GM23338 (cell line): ENCODE measurements at regions not wholly inside any gene's neighbourhood (a gene's known extent, or its start where the extent isn't known, plus 50 kb on each side); places are given as distances from the start of the nearest gene placed in this dataset.

Source experiments
- ATAC-seq: fragments of 200-7000 bp; cut with Tn5 transposase; 3 replicates; pipeline ENCODE4 v1.9.1; 2020
- DNase-seq: peaks from one replicate; pipeline ENCODE4 v3.0.0-alpha.2; 2015; ENCODE audit warnings: low spot score
- H2AFZ ChIP-seq: fragments of 200-600 bp; sonication (generic); 2 replicates; pipeline ENCODE4 v1.8.0; 2016; ENCODE audit warnings: antibody characterized with exemption, mild to moderate bottlenecking, moderate library complexity
- H3F3A ChIP-seq: fragments of 200-600 bp; sonication (generic); replicated peaks from 2 replicates; pipeline ENCODE4 v1.8.0; 2017; ENCODE audit warnings: antibody characterized with exemption, mixed run types, low read depth
- H3K27ac ChIP-seq: fragments of 200-600 bp; sonication (generic); 2 replicates; pipeline ENCODE4 v1.6.1; 2016; ENCODE audit warnings: low read depth
- H3K27me3 ChIP-seq: fragments of 200-600 bp; sonication (generic); 2 replicates; pipeline ENCODE4 v1.8.0; 2016; ENCODE audit warnings: mild to moderate bottlenecking, mixed run types, moderate library complexity; ENCODE audit not compliant: insufficient read depth
- H3K36me3 ChIP-seq: fragments of 200-600 bp; sonication (generic); 2 replicates; pipeline ENCODE4 v1.8.0; 2016; ENCODE audit warnings: mild to moderate bottlenecking; ENCODE audit not compliant: insufficient read depth
- H3K4me1 ChIP-seq: fragments of 200-600 bp; sonication (generic); 2 replicates; pipeline ENCODE4 v1.8.0; 2016; ENCODE audit warnings: mild to moderate bottlenecking, moderate library complexity; ENCODE audit not compliant: insufficient read depth
- H3K4me2 ChIP-seq: fragments of 200-600 bp; sonication (generic); 2 replicates; pipeline ENCODE4 v1.7.1; 2017; ENCODE audit warnings: mixed run types
- H3K4me3 ChIP-seq: fragments of 200-600 bp; sonication (generic); 2 replicates; pipeline ENCODE4 v1.6.1; 2016; ENCODE audit warnings: mixed run types
- H3K79me2 ChIP-seq: fragments of 200-600 bp; sonication (generic); replicated peaks from 2 replicates; pipeline ENCODE4 v1.8.0; 2017; ENCODE audit warnings: mild to moderate bottlenecking; ENCODE audit not compliant: insufficient read depth
- H3K9me2 ChIP-seq: fragments of 200-600 bp; sonication (generic); 2 replicates; pipeline ENCODE4 v1.8.0; 2017; ENCODE audit not compliant: insufficient read depth
- H4K20me1 ChIP-seq: fragments of 200-600 bp; sonication (generic); replicated peaks from 2 replicates; pipeline ENCODE4 v1.8.0; 2017; ENCODE audit warnings: mild to moderate bottlenecking; ENCODE audit not compliant: insufficient read depth
- H3K27ac Mint-ChIP-seq: 2 replicates; pipeline ENCODE4 v1.8.0; 2020; ENCODE audit warnings: inconsistent platforms, mild to moderate bottlenecking, moderate library complexity, mixed read lengths
- H3K27me3 Mint-ChIP-seq: 3 replicates; pipeline ENCODE4 v1.8.0; 2022; ENCODE audit warnings: low read depth, mild to moderate bottlenecking, moderate library complexity, mixed read lengths, inconsistent platforms; ENCODE audit not compliant: insufficient read depth, poor library complexity
- H3K36me3 Mint-ChIP-seq: 3 replicates; pipeline ENCODE4 v1.8.0; 2021; ENCODE audit warnings: low read depth, mild to moderate bottlenecking, inconsistent platforms, moderate library complexity, mixed read lengths
- H3K4me1 Mint-ChIP-seq: 3 replicates; pipeline ENCODE4 v1.8.0; 2020; ENCODE audit warnings: mild to moderate bottlenecking, inconsistent platforms, mixed read lengths
- H3K4me3 Mint-ChIP-seq: 3 replicates; pipeline ENCODE4 v1.8.0; 2021; ENCODE audit warnings: moderate library complexity, mild to moderate bottlenecking, inconsistent platforms, mixed read lengths
- H3K9me3 Mint-ChIP-seq: 3 replicates; pipeline ENCODE4 v1.8.0; 2020; ENCODE audit warnings: moderate library complexity, mild to moderate bottlenecking, inconsistent platforms, mixed read lengths
- CREB1 ChIP-seq: fragments of 250-450 bp; sonication (Bioruptor Pico); IDR thresholded peaks from 2 replicates; pipeline ENCODE4 v1.5.0; 2020; ENCODE audit warnings: low read depth, mild to moderate bottlenecking, moderate library complexity
- EZH2 ChIP-seq: fragments of 200-600 bp; sonication (generic); IDR thresholded peaks from one replicate; pipeline ENCODE4 v1.8.0; 2017; ENCODE audit warnings: antibody characterized with exemption, mild to moderate bottlenecking, low read depth; ENCODE audit not compliant: unreplicated experiment
- EZH2phosphoT487 ChIP-seq: fragments of 200-600 bp; sonication (generic); IDR thresholded peaks from one replicate; pipeline ENCODE4 v1.8.1; 2018; ENCODE audit warnings: antibody characterized with exemption; ENCODE audit not compliant: unreplicated experiment
- JUNB ChIP-seq: IDR thresholded peaks from one replicate; pipeline ENCODE4 v1.6.1; 2016; ENCODE audit warnings: antibody characterized with exemption; ENCODE audit not compliant: unreplicated experiment
- NANOG ChIP-seq: IDR thresholded peaks from 2 replicates; pipeline ENCODE4 v1.6.1; 2016; ENCODE audit warnings: antibody characterized with exemption, borderline replicate concordance
- POLR2AphosphoS5 ChIP-seq: IDR thresholded peaks from 2 replicates; pipeline ENCODE4 v1.6.1; 2016; ENCODE audit warnings: antibody characterized with exemption, low read depth
- STAT1 ChIP-seq: IDR thresholded peaks from one replicate; pipeline ENCODE4 v1.6.1; 2016; ENCODE audit warnings: antibody characterized with exemption; ENCODE audit not compliant: unreplicated experiment
- ZNF114 ChIP-seq: fragments of 250-450 bp; sonication (Bioruptor Pico); IDR thresholded peaks from 2 replicates; pipeline ENCODE4 v1.5.0; 2020; ENCODE audit warnings: mild to moderate bottlenecking, moderate library complexity
- ZNF331 ChIP-seq: fragments of 250-450 bp; sonication (Bioruptor Pico); IDR thresholded peaks from 2 replicates; pipeline ENCODE4 v1.5.0; 2020; ENCODE audit warnings: low read depth, mild to moderate bottlenecking, moderate library complexity
- TF ChIP-seq, protein P1 (sequence below): fragments of 250-450 bp; sonication (Bioruptor Pico); IDR thresholded peaks from 2 replicates; pipeline ENCODE4 v1.5.0; 2020; ENCODE audit warnings: mild to moderate bottlenecking, moderate library complexity
- TF ChIP-seq, protein P2 (sequence below): IDR thresholded peaks from 2 replicates; pipeline ENCODE4 v1.6.1; 2016; ENCODE audit warnings: antibody characterized with exemption
- TF ChIP-seq, protein P3 (sequence below): IDR thresholded peaks from one replicate; pipeline ENCODE4 v1.6.1; 2018; ENCODE audit warnings: antibody characterized with exemption; ENCODE audit not compliant: unreplicated experiment
- TF ChIP-seq, protein P4 (sequence below), 2 experiments: fragments of 200-600 bp in 1 of 2; sonication (generic) in 1 of 2; conservative IDR thresholded peaks; 2 replicates each; pipeline versions ENCODE4 v1.5.1 to v1.6.1; 2016 to 2017; ENCODE audit warnings: antibody characterized with exemption in 2 of 2, low read depth in 2 of 2, mild to moderate bottlenecking in 2 of 2, moderate library complexity in 1 of 2

DNA sequence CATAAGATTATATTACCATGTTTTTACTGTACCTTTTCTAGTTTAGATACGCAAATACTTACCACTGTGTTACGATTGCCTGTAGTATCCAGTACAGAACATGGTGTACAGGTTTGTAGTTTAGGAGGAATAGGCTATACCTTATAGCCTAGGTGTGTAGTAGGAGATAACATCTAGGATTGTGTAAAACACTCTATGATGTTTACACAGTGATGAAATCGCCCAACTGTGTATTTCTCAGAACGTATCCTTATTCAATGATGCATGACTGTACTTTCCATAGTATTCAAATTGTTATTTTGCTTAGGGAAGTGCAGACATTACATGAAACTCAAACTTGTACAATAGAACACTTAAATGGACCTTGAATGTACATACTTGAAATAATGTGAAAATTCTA lies 188.1 kb upstream of the PDGFD start:
- DNase-seq (no peak), ATAC-seq (no peak)
- H3K36me3 ChIP-seq: no peaks in the 10 kb centered on the region
- Mint-ChIP-seq H3K9me3 (peaks cover 10% of the 10 kb centered on the region; the same call in 2 of the 3 replicates), H3K4me1 (no peaks in the 10 kb centered on the region), H3K27ac (no peak overlapping the region), H3K36me3 (peaks cover 10% of the 10 kb centered on the region; the same call in 2 of the 3 replicates), H3K4me3 (no peak overlapping the region), H3K27me3 (no peaks in the 10 kb centered on the region)
- TF ChIP-seq, protein P1, sequence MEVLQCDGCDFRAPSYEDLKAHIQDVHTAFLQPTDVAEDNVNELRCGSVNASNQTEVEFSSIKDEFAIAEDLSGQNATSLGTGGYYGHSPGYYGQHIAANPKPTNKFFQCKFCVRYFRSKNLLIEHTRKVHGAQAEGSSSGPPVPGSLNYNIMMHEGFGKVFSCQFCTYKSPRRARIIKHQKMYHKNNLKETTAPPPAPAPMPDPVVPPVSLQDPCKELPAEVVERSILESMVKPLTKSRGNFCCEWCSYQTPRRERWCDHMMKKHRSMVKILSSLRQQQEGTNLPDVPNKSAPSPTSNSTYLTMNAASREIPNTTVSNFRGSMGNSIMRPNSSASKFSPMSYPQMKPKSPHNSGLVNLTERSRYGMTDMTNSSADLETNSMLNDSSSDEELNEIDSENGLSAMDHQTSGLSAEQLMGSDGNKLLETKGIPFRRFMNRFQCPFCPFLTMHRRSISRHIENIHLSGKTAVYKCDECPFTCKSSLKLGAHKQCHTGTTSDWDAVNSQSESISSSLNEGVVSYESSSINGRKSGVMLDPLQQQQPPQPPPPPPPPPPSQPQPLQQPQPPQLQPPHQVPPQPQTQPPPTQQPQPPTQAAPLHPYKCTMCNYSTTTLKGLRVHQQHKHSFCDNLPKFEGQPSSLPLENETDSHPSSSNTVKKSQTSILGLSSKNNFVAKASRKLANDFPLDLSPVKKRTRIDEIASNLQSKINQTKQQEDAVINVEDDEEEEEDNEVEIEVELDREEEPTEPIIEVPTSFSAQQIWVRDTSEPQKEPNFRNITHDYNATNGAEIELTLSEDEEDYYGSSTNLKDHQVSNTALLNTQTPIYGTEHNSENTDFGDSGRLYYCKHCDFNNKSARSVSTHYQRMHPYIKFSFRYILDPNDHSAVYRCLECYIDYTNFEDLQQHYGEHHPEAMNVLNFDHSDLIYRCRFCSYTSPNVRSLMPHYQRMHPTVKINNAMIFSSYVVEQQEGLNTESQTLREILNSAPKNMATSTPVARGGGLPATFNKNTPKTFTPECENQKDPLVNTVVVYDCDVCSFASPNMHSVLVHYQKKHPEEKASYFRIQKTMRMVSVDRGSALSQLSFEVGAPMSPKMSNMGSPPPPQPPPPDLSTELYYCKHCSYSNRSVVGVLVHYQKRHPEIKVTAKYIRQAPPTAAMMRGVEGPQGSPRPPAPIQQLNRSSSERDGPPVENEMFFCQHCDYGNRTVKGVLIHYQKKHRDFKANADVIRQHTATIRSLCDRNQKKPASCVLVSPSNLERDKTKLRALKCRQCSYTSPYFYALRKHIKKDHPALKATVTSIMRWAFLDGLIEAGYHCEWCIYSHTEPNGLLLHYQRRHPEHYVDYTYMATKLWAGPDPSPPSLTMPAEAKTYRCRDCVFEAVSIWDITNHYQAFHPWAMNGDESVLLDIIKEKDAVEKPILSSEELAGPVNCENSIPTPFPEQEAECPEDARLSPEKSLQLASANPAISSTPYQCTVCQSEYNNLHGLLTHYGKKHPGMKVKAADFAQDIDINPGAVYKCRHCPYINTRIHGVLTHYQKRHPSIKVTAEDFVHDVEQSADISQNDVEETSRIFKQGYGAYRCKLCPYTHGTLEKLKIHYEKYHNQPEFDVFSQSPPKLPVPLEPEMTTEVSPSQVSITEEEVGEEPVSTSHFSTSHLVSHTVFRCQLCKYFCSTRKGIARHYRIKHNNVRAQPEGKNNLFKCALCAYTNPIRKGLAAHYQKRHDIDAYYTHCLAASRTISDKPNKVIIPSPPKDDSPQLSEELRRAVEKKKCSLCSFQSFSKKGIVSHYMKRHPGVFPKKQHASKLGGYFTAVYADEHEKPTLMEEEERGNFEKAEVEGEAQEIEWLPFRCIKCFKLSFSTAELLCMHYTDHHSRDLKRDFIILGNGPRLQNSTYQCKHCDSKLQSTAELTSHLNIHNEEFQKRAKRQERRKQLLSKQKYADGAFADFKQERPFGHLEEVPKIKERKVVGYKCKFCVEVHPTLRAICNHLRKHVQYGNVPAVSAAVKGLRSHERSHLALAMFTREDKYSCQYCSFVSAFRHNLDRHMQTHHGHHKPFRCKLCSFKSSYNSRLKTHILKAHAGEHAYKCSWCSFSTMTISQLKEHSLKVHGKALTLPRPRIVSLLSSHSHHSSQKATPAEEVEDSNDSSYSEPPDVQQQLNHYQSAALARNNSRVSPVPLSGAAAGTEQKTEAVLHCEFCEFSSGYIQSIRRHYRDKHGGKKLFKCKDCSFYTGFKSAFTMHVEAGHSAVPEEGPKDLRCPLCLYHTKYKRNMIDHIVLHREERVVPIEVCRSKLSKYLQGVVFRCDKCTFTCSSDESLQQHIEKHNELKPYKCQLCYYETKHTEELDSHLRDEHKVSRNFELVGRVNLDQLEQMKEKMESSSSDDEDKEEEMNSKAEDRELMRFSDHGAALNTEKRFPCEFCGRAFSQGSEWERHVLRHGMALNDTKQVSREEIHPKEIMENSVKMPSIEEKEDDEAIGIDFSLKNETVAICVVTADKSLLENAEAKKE (CRISPR knock-in tag): no peak
- TF ChIP-seq STAT1 (no peak), EZH2phosphoT487 (no peak), CREB1 (CRISPR knock-in tag) (no peak), EZH2 (no peak), JUNB (no peak), ZNF114 (CRISPR knock-in tag) (no peak), ZNF331 (CRISPR knock-in tag) (no peak), POLR2AphosphoS5 (no peak), NANOG (no peak)
- TF ChIP-seq, protein P2, sequence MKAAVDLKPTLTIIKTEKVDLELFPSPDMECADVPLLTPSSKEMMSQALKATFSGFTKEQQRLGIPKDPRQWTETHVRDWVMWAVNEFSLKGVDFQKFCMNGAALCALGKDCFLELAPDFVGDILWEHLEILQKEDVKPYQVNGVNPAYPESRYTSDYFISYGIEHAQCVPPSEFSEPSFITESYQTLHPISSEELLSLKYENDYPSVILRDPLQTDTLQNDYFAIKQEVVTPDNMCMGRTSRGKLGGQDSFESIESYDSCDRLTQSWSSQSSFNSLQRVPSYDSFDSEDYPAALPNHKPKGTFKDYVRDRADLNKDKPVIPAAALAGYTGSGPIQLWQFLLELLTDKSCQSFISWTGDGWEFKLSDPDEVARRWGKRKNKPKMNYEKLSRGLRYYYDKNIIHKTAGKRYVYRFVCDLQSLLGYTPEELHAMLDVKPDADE: no peak
- TF ChIP-seq, protein P3, sequence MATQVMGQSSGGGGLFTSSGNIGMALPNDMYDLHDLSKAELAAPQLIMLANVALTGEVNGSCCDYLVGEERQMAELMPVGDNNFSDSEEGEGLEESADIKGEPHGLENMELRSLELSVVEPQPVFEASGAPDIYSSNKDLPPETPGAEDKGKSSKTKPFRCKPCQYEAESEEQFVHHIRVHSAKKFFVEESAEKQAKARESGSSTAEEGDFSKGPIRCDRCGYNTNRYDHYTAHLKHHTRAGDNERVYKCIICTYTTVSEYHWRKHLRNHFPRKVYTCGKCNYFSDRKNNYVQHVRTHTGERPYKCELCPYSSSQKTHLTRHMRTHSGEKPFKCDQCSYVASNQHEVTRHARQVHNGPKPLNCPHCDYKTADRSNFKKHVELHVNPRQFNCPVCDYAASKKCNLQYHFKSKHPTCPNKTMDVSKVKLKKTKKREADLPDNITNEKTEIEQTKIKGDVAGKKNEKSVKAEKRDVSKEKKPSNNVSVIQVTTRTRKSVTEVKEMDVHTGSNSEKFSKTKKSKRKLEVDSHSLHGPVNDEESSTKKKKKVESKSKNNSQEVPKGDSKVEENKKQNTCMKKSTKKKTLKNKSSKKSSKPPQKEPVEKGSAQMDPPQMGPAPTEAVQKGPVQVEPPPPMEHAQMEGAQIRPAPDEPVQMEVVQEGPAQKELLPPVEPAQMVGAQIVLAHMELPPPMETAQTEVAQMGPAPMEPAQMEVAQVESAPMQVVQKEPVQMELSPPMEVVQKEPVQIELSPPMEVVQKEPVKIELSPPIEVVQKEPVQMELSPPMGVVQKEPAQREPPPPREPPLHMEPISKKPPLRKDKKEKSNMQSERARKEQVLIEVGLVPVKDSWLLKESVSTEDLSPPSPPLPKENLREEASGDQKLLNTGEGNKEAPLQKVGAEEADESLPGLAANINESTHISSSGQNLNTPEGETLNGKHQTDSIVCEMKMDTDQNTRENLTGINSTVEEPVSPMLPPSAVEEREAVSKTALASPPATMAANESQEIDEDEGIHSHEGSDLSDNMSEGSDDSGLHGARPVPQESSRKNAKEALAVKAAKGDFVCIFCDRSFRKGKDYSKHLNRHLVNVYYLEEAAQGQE: no peak
- TF ChIP-seq, protein P4, sequence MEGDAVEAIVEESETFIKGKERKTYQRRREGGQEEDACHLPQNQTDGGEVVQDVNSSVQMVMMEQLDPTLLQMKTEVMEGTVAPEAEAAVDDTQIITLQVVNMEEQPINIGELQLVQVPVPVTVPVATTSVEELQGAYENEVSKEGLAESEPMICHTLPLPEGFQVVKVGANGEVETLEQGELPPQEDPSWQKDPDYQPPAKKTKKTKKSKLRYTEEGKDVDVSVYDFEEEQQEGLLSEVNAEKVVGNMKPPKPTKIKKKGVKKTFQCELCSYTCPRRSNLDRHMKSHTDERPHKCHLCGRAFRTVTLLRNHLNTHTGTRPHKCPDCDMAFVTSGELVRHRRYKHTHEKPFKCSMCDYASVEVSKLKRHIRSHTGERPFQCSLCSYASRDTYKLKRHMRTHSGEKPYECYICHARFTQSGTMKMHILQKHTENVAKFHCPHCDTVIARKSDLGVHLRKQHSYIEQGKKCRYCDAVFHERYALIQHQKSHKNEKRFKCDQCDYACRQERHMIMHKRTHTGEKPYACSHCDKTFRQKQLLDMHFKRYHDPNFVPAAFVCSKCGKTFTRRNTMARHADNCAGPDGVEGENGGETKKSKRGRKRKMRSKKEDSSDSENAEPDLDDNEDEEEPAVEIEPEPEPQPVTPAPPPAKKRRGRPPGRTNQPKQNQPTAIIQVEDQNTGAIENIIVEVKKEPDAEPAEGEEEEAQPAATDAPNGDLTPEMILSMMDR (conservative IDR thresholded peaks at IDR 0.05; ENCODE audit: low read depth in 2 of 2): no peak
- H3K4me3 ChIP-seq: no peak overlapping the region
- H3K27me3 ChIP-seq: no peaks in the 10 kb centered on the region
- no peaks in the 10 kb centered on the region for H3K9me2 ChIP-seq
- H3K27ac ChIP-seq: no peak overlapping the region
- H3K4me1 ChIP-seq: no peaks in the 10 kb centered on the region
- no peak overlapping the region for H3K4me2 ChIP-seq
- no peaks in the 10 kb centered on the region for H3K79me2 ChIP-seq
- no peaks in the 10 kb centered on the region for H3F3A ChIP-seq
- H4K20me1 ChIP-seq: no peaks in the 10 kb centered on the region
- no peak overlapping the region for H2AFZ ChIP-seq
